NCI-H2227 (cell line): ENCODE measurements at regions not wholly inside any gene's neighbourhood (a gene's known extent, or its start where the extent isn't known, plus 50 kb on each side); places are given as distances from the start of the nearest gene placed in this dataset.
"Not testable (repeated sequence)": the region's sequence is repeated elsewhere in the genome, so short reads cannot be mapped to it uniquely, and the experiment has no call there.

Experiments
- DNase-seq: peaks from one replicate; lab custom pipeline; 2025; ENCODE audit not compliant: unreplicated experiment; lab: John Stamatoyannopoulos, UW

GRCh38 chr12:31906557-31907301 lies 52.5 kb upstream of the RESF1 start:
- no peak for DNase-seq

- no peak for DNase-seq
Measured at GRCh38 chr12:31903025-31903424, 56.2 kb upstream of the RESF1 start.

- no peak for DNase-seq
Measured at GRCh38 chr12:31900271-31900670, 58.9 kb upstream of the RESF1 start.

GRCh38 chr12:31899109-31899508 lies 60.1 kb upstream of the RESF1 start:
- no peak for DNase-seq

GRCh38 chr12:31897781-31898503 lies 61.3 kb upstream of the RESF1 start:
- peak; percentile 20 for DNase-seq

- not testable (repeated sequence) for DNase-seq
Measured at GRCh38 chr12:31897092-31897491, 62.1 kb upstream of the RESF1 start.

GRCh38 chr12:31896514-31897039 lies 62.6 kb upstream of the RESF1 start:
- no peak for DNase-seq

- DNase-seq = no peak
Measured at GRCh38 chr12:31895449-31896150, 63.6 kb upstream of the RESF1 start.

- DNase-seq = no peak
Measured at GRCh38 chr12:31890295-31891285, 68.6 kb upstream of the RESF1 start.

GRCh38 chr12:31887109-31887811 lies 72.0 kb upstream of the RESF1 start:
- DNase-seq = no peak

GRCh38 chr12:31882682-31883081 lies 76.5 kb upstream of the RESF1 start:
- DNase-seq = not testable (repeated sequence)

- DNase-seq = no peak
Measured at GRCh38 chr12:31880340-31880739, 78.9 kb upstream of the RESF1 start.

- no peak for DNase-seq
Measured at GRCh38 chr12:31877884-31878283, 81.3 kb upstream of the RESF1 start.

GRCh38 chr12:31876568-31877424 lies 82.4 kb upstream of the RESF1 start:
- no peak for DNase-seq

GRCh38 chr12:31875609-31875964 lies 83.6 kb upstream of the RESF1 start:
- DNase-seq = no peak

- no peak for DNase-seq
Measured at GRCh38 chr12:31874961-31875608, 84.1 kb upstream of the RESF1 start.

- DNase-seq = no peak
Measured at GRCh38 chr12:31872831-31873604, 86.2 kb upstream of the RESF1 start.

- DNase-seq = no peak
Measured at GRCh38 chr12:31869972-31870371, 89.2 kb upstream of the RESF1 start.
